NB4 (cell line): ENCODE measurements at regions not wholly inside any gene's neighbourhood (a gene's known extent, or its start where the extent isn't known, plus 50 kb on each side); places are given as distances from the start of the nearest gene placed in this dataset.

Experiments
- POLR2A ChIP-seq: IDR thresholded peaks from 2 replicates; pipeline ENCODE4 v1.6.1; 2011; ENCODE audit warnings: mild to moderate bottlenecking; ENCODE audit not compliant: insufficient read length; ENCODE audit errors: extremely low read depth
- TF ChIP-seq, protein P1 (sequence below): IDR thresholded peaks from one replicate; pipeline ENCODE4 v1.5.1; 2012; ENCODE audit warnings: low read depth, low read length
- TF ChIP-seq, protein P2 (sequence below): IDR thresholded peaks from 2 replicates; pipeline ENCODE4 v1.6.1; 2011; ENCODE audit warnings: low read depth, low read length

- TF ChIP-seq POLR2A = no peak
- TF ChIP-seq, protein P1, sequence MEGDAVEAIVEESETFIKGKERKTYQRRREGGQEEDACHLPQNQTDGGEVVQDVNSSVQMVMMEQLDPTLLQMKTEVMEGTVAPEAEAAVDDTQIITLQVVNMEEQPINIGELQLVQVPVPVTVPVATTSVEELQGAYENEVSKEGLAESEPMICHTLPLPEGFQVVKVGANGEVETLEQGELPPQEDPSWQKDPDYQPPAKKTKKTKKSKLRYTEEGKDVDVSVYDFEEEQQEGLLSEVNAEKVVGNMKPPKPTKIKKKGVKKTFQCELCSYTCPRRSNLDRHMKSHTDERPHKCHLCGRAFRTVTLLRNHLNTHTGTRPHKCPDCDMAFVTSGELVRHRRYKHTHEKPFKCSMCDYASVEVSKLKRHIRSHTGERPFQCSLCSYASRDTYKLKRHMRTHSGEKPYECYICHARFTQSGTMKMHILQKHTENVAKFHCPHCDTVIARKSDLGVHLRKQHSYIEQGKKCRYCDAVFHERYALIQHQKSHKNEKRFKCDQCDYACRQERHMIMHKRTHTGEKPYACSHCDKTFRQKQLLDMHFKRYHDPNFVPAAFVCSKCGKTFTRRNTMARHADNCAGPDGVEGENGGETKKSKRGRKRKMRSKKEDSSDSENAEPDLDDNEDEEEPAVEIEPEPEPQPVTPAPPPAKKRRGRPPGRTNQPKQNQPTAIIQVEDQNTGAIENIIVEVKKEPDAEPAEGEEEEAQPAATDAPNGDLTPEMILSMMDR = no peak
- TF ChIP-seq, protein P2, sequence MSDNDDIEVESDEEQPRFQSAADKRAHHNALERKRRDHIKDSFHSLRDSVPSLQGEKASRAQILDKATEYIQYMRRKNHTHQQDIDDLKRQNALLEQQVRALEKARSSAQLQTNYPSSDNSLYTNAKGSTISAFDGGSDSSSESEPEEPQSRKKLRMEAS = no peak
These were observed 198.4 kb upstream of the ACTRT1 start for GRCh38 chrX:128250621-128251020.
